GM19372 (cell line): ENCODE measurements at regions not wholly inside any gene's neighbourhood (a gene's known extent, or its start where the extent isn't known, plus 50 kb on each side); places are given as distances from the start of the nearest gene placed in this dataset.
"Not testable (repeated sequence)": the region's sequence is repeated elsewhere in the genome, so short reads cannot be mapped to it uniquely, and the experiment has no call there.

Experiments used
- ATAC-seq: cut with Tn5 transposase; IDR thresholded peaks from one replicate; pipeline ENCODE4 v1.9.1; 2021; ENCODE audit warnings: mild to moderate bottlenecking, low read depth, moderate library complexity; ENCODE audit not compliant: unreplicated experiment

GRCh38 chr17:71809537-71809936 is 311.3 kb upstream of the SOX9 start:
- ATAC-seq = no peak

DNA sequence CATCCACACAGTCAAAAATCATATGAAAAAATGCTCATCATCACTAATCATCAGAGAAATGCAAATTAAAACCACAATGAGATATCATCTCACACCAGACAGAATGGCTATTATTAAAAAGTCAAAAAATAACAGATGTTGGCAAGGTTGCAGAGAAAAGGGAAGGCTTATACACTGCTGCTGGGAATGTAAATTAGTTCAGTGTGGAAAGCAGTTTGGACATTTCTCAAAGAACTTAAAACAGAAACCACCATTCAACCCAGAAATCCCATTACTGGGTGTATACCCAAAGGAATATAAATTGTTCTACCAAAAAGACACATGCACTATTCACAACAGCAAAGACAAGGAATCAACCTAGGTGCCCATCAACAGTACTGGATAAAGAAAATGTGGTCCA is 307.0 kb upstream of the SOX9 start:
- not testable (repeated sequence) for ATAC-seq

- no peak for ATAC-seq
Observed at GRCh38 chr17:71821511-71821910, 299.3 kb upstream of the SOX9 start.

DNA sequence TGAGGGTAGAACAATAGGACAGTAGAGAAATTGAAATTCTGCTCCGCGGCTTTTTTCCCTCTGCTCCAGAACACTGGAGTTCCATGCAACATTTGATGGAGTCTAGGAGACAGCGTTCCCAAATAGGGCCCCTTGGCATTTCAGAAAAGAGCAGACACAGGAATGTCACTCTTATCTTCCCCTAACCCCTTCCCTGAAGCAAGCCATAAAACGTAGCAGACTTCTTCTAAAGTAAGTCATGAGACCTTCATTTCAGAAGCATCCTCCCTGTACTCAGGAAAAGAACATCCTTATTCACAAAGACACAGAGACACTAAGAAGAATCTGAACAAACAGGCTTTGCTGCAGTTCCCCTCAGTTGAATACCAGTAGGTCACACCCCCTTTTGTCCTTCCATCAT is 296.1 kb upstream of the SOX9 start:
- no peak for ATAC-seq

GRCh38 chr17:71825687-71826086 is 295.1 kb upstream of the SOX9 start:
- ATAC-seq = no peak

DNA sequence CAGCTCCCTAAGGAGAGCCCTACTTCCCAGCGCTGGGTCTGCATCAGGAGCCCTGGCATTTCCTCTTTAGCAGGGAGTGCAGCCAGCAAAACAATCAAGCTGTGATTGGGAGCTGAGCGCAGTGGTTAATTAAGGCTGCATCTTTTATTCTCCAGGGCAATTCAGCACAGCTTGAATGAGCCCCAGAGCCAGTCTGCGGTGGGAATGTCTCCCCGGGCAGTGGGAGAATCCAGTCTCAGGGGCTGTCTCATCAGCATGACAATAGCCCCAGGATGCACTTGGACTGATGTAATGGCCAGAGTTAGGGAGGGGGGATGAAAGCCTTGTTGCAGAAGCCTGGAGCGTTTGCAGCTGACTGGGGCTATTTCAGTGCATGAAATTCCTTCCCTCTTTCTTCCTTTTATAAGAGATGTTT is 292.6 kb upstream of the SOX9 start:
- ATAC-seq = no peak

GRCh38 chr17:71830866-71831265 is 290.0 kb upstream of the SOX9 start:
- ATAC-seq = no peak

- no peak for ATAC-seq
Observed at GRCh38 chr17:71842986-71843385, 277.8 kb upstream of the SOX9 start.

- no peak for ATAC-seq
Observed at GRCh38 chr17:71845337-71845736, 275.5 kb upstream of the SOX9 start.

DNA sequence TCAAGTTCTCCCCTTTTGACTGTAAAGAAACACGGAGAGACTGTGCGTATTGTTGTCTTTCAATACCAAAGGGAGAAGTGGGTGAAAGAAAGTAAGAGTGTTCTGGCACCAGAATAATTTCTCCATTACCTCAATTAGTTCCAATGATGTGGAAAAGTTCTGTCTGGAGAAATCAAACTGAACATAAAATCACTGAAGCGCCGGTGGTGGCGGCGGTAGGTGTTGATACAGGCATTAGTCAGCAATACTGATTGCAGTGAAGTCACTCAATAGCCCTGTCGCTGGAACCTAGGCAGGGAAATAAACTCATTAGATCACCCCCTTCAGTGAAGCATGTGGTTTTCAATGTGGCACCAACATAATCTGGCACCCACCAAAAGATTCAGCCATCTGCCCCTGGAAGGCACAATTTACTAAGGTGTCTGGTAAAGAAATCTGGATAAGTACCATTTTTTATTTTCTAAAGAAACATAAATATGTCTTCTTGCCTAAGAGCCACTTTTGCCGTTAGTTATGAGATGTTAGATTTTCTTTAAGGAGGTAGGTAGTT is 274.2 kb upstream of the SOX9 start:
- ATAC-seq = no peak

DNA sequence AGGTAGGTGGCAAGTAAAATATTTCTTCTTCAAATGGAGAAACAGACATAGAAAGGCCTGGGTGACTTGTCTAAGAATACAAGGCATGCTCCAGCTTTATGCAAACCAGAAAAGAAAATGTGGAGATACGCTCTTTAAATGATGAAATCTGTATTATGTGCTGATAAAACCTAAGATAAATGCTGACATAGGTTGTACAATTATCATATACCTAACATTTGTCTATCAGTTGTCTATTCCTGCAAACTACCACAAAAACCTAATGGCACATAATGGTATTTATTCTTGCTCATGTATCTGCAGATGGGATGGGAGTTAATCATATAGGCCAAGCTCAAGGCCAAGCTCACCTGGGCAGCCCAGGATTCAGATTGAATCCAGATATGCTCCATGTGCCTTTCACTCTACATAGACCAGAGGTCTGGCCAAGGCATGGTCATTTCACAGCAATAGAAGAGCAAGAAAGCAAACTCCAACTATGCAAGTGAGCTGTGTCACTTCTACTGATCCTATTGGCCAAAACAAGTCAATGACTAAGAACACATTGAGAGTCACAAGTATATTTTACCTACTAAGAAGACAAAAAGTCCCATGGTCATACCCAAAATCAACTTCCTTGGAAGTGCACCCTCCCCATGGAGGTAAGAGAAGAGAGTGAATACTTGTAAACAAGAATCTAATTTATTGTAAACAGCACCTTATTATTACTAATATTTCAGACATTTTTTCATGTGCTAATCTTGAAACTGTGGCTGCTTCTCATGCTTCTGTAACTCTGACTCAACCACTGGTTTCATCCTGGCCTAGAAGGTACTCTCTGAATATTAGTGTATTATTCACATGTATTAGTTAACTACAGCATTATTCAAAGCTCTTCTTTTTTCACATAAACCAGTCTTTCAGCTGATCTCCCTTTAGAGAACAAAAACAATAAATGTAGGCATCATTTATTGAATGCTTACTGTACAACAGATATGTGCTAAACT is 270.7 kb upstream of the SOX9 start:
- ATAC-seq = no peak

DNA sequence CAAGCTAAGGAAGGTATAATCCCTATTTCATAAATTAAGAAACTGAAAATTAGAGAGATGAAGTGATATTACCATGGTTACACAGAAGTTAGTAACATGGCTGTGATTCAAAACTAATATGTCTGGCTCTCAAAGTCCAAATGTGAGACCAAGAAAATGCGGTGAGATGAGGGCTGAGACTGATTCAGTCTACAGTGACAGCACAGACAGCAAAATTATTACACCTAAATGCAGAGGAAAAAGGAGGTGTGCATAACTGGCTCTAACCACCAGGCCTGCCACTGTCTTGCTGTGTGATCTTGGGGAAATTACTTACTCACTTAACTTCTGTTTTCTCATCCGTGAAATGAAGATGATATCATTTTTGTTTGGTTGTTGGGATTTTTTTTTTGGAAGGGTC is 270.0 kb upstream of the SOX9 start:
- no peak for ATAC-seq

DNA sequence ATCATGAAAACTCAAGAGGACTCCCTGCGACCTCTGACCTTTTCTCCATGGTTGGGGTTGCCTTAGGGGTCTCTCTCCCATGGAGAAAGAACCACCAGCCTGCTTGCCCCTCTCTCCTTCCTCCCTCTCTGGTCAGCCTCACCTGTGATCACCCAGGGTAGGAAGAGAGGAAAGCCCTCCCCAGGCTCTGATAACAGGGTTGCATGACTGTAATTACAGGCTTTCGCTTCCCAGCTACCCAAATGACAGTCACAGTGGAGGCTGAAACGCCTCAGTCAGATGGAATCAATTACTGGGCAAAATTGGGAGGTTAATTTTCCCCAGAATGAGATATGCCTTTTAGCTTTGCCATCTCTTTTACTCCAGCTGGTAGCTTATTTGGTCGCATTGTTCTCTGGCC is 265.8 kb upstream of the SOX9 start:
- no peak for ATAC-seq

GRCh38 chr17:71864755-71865154 is 256.1 kb upstream of the SOX9 start:
- no peak for ATAC-seq

GRCh38 chr17:71866095-71866494 is 254.7 kb upstream of the SOX9 start:
- no peak for ATAC-seq

GRCh38 chr17:71869293-71869692 is 251.5 kb upstream of the SOX9 start:
- no peak for ATAC-seq

DNA sequence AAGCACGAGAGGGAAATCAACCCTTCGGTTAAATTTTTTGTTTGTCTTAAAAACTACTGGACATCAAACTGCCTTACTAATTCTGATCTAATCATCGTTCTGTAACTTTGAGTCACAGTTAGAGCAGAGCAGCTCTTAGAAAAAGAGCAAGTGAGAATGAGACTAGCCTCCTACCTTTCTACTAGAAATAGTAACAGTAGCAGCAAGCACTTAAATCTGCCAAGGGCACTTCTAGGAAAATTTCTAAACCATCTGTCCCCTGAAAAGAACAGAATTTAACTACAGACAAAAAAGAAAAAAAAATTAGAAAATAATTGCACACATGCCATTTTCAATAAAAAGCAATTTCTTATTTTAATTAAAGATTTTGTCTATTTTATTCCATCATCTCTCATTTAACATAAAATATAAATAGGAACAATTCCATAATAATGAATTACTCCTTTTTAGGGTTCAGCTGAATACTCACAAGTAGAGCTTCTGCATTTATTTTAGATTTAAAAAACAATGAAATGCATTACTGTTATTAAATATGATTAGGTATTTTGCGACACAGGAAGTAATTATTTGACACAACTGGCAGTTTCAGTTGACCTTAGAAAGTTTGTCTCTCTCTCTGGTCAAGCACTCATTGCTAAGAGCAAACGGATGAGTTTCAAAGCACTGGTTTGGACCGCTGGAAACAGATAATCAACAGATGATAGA is 250.8 kb upstream of the SOX9 start:
- no peak for ATAC-seq

DNA sequence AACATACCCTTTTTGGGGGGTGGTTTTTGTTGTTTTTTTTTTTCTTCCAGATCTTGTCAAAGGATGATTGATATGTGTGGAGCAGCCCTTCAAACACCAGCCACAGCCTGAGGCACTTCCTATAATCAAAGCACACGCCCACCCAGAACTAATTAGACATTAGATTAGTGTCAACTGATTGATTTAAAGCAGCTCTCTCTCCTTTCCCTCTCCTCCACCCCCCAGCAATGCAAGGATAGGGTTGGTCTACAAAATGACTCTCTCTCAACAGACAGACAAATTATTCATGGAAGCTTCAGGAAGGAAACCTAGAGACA is 250.3 kb upstream of the SOX9 start:
- no peak for ATAC-seq

DNA sequence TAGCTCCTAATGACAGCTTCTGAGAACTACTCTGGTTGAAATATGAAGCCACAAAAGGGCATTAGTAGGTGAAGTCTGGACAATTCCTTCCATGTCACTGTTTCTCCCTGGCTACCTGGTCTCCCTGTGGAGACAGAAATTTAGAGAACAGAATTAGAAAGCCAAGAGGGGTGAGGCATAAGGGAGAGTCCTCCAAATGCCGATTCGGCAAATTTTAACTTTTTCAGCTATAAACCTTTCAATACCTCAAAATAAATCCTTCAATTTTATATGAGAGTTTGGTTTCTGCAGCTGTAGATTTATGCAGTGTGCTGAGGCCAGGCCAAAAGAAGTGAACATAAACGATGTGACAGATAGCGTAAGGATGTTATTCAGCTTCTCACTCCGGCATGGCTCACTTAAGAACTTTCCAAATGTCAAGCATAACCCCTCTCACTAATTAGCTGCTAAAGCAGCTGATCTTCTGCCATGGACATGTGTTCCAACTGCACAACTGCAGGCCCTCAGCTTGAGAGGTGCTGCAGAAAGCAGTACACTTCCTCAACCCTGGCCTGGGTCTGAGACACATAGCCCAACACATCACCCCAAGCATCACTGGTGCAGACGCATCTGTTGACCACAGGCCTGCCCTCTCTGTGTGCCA is 247.9 kb upstream of the SOX9 start:
- ATAC-seq = no peak

- ATAC-seq = not testable (repeated sequence)
Observed at GRCh38 chr17:71874773-71875172, 246.0 kb upstream of the SOX9 start.

DNA sequence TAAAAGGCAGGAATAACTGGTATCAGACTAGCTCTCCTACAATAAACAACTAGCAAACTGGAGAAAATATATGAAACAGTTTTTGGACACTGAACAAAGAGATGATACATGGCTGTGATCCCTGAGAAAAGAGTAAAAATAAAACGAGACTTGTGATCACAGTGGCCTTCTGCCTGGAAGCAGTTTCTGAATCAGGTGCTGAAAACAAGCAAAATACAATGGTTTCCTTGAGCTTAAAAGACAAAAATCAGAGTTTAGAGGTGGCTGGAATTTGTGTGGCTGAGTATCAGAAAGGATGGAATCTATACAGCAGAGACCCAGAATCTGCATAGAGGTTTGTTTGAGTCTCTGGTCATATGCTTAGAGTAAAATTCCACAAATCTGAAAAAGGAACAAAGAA is 242.5 kb upstream of the SOX9 start:
- ATAC-seq = no peak
